Esophagus muscularis mucosa (tissue), 4 donors: ENCODE measurements at regions not wholly inside any gene's neighbourhood (a gene's known extent, or its start where the extent isn't known, plus 50 kb on each side); places are given as distances from the start of the nearest gene placed in this dataset.
A peak's percentile ranks its signal among the peaks of the same experiment; 100 is the strongest.

Experiments
- DNase-seq: peaks from one replicate; pipeline ENCODE4 v3.0.0-alpha.2; 2017; ENCODE audit errors: extremely low spot score
- H3K27ac ChIP-seq, 4 donors: fragments of 200-600 bp; sonication (generic); replicated peaks in 1 of 4; 1 replicate in 3 of 4; 2 replicates in 1 of 4; pipeline ENCODE4 v1.5.1; 2016 to 2019; ENCODE audit warnings: mild to moderate bottlenecking in 1 of 4
- H3K27me3 ChIP-seq, 4 donors: fragments of 200-600 bp; sonication (generic); one replicate each; pipeline versions ENCODE4 v1.5.1 to v1.6.0; 2016 to 2019
- H3K36me3 ChIP-seq, 4 donors: fragments of 200-600 bp; sonication (generic); one replicate each; pipeline ENCODE4 v1.5.1; 2016 to 2019
- H3K4me1 ChIP-seq, 4 donors: fragments of 200-600 bp; sonication (generic); one replicate each; pipeline ENCODE4 v1.5.1; 2016 to 2019
- H3K4me3 ChIP-seq, 4 donors: fragments of 200-600 bp; sonication (generic); 1 replicate in 2 of 4; 2 replicates in 2 of 4; pipeline ENCODE4 v1.5.1; 2016 to 2019; ENCODE audit warnings: mild to moderate bottlenecking in 4 of 4, moderate library complexity in 1 of 4
- H3K9me3 ChIP-seq, 4 donors: fragments of 200-600 bp; sonication (generic); 1 replicate in 3 of 4; 2 replicates in 1 of 4; pipeline ENCODE4 v1.5.1; 2016 to 2019
- CTCF ChIP-seq, 3 experiments: fragments of 200-600 bp in 2 of 3; fragments of 450-650 bp in 1 of 3; sonication (generic) in 2 of 3; IDR thresholded peaks; one replicate each; pipeline ENCODE4 v1.5.1; 2017 to 2019; ENCODE audit warnings: antibody characterized with exemption in 3 of 3, mild to moderate bottlenecking in 2 of 3, moderate library complexity in 1 of 3
- EP300 ChIP-seq: sonication (generic); formaldehyde crosslinking; IDR thresholded peaks from one replicate; pipeline ENCODE4 v1.6.1; 2017; ENCODE audit warnings: antibody characterized with exemption
- POLR2A ChIP-seq: fragments of 450-650 bp; IDR thresholded peaks from one replicate; pipeline ENCODE4 v1.6.1; 2017; ENCODE audit warnings: antibody characterized with exemption, moderate library complexity, mild to moderate bottlenecking, low read depth
- POLR2AphosphoS5 ChIP-seq, 2 donors: sonication (generic); formaldehyde crosslinking; IDR thresholded peaks; one replicate each; pipeline ENCODE4 v1.6.1; 2017; ENCODE audit warnings: antibody characterized with exemption in 2 of 2
- WGBS: methylation state at CpG from one replicate; pipeline ENCODE4 v1.1.5; 2018; 5-methylcytosine and 5-hydroxymethylcytosine counted together
- intact Hi-C: fragments of 100-400 bp; cut with DNase I; formaldehyde crosslinking; loops from one replicate; pipeline ENCODE4 v1.15.1; 2023

- Histone ChIP-seq H3K27me3 (peaks cover 0 to 29% (median 0%) of the 10 kb centered on the region in 4 donors), H3K9me3 (no peaks in the 10 kb centered on the region), H3K27ac (peak overlapping the region; percentile 16 to 63 (median 49)), H3K4me1 (peaks cover 0 to 41% (median 28%) of the 10 kb centered on the region in 4 donors), H3K36me3 (no peaks in the 10 kb centered on the region), H3K4me3 (no peak overlapping the region)
- intact Hi-C loops: no loop called here
- TF ChIP-seq POLR2AphosphoS5 (IDR thresholded peaks at IDR 0.05) (no peak), EP300 (no peak), CTCF (IDR thresholded peaks at IDR 0.05) (no peak), POLR2A (no peak)
- no peak for DNase-seq
- 80% methylated on average over 19 of the region's 21 CpGs for WGBS
These were observed 103.5 kb upstream of the COL5A1 start for GRCh38 chr9:134537951-134538641.

- no peak for DNase-seq
- Histone ChIP-seq H3K4me1 (peaks cover 0 to 45% (median 30%) of the 10 kb centered on the region in 4 donors), H3K4me3 (no peak overlapping the region), H3K27ac (peak overlapping the region; percentile 16 to 63 (median 49)), H3K36me3 (no peaks in the 10 kb centered on the region), H3K27me3 (peaks cover 0 to 29% (median 0%) of the 10 kb centered on the region in 4 donors), H3K9me3 (no peaks in the 10 kb centered on the region)
- intact Hi-C loops: no loop called here
- 77% methylated on average over 21 of the region's 21 CpGs for WGBS
- TF ChIP-seq EP300 (no peak), POLR2A (no peak), POLR2AphosphoS5 (IDR thresholded peaks at IDR 0.05) (peak in 1 of 2 donors; percentile 6), CTCF (IDR thresholded peaks at IDR 0.05) (no peak)
These were observed 102.6 kb upstream of the COL5A1 start for GRCh38 chr9:134538856-134539566.

GRCh38 chr9:134539586-134540194 lies 101.9 kb upstream of the COL5A1 start:
- peaks cover 0 to 45% (median 29%) of the 10 kb centered on the region in 4 donors for H3K4me1 ChIP-seq
- no peak overlapping the region for H3K27ac ChIP-seq
- intact Hi-C loops: no loop called here
- TF ChIP-seq EP300: no peak
- WGBS: 78% methylated on average over 11 of the region's 11 CpGs
- H3K27me3 ChIP-seq: peaks cover 0 to 29% (median 0%) of the 10 kb centered on the region in 4 donors
- H3K4me3 ChIP-seq: no peak overlapping the region
- no peak for DNase-seq
- H3K9me3 ChIP-seq: no peaks in the 10 kb centered on the region
- H3K36me3 ChIP-seq: no peaks in the 10 kb centered on the region

GRCh38 chr9:134540276-134541096 lies 101.1 kb upstream of the COL5A1 start:
- Histone ChIP-seq H3K9me3 (no peaks in the 10 kb centered on the region), H3K4me3 (no peak overlapping the region), H3K36me3 (no peaks in the 10 kb centered on the region), H3K27ac (peak overlapping the region in 1 of 4 donors; percentile 22), H3K4me1 (peaks cover 0 to 42% (median 29%) of the 10 kb centered on the region in 4 donors), H3K27me3 (peaks cover 0 to 33% (median 0%) of the 10 kb centered on the region in 4 donors)
- TF ChIP-seq POLR2A (no peak), CTCF (IDR thresholded peaks at IDR 0.05) (no peak), POLR2AphosphoS5 (IDR thresholded peaks at IDR 0.05) (no peak)
- WGBS: 77% methylated on average over 11 of the region's 19 CpGs
- DNase-seq: no peak
- intact Hi-C loops: no loop called here
